SU-DHL-6 (cell line): ENCODE measurements at regions not wholly inside any gene's neighbourhood (a gene's known extent, or its start where the extent isn't known, plus 50 kb on each side); places are given as distances from the start of the nearest gene placed in this dataset.

ENCODE experiments used
- EZH2phosphoT487 ChIP-seq: fragments of 200-600 bp; sonication (generic), shearing (Covaris generic); conservative IDR thresholded peaks from 2 replicates; pipeline ENCODE4 v1.6.1; 2018; ENCODE audit warnings: mild to moderate bottlenecking, antibody characterized with exemption, low read length, moderate library complexity, mixed read lengths
- TF ChIP-seq, protein P1 (sequence below): fragments of 200-600 bp; sonication (generic); IDR thresholded peaks from one replicate; pipeline ENCODE4 v1.5.1; 2017; ENCODE audit warnings: antibody characterized with exemption, mild to moderate bottlenecking, low read length, moderate library complexity; ENCODE audit not compliant: insufficient read depth, poor library complexity, severe bottlenecking

DNA sequence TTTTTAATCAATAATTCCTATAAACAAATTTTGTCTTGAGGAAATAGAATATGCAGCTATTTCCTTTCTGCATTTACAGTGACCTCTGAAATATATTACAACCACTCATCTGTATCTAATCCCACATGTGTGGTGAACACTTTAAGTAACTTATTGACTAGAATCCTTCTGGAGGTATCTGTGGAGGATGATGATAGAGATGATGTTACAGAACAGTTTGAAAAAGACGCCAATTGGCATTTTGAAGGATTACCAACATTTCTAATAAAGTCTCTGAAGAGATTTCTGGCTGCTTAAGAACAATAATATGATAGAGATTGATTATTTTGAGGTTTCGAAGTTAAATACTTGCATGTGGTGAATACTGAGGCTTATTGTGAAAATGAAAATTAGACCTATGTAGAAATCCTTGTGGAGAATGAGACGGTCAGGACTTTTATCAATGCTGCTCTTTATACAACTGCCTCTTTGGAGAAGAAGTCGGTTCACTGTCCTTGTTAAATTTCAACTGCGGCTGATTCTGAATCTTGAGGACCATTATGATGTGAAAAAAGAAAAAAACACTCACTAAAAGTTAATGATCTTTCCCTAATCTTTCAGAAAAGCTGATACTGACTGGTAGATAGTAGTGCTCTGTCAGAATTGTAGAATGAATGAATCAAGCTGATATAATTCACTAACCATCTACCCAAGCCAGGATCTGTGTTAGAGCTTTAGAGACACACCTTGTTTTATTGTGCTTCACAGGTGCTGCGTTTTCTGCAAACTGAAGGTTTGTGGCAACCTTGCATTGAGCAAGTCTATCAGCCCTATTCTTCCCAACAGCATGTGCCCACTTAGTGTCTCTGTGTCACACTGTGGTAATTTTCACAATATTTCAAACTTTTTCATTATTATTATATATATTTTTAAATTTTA lies 204.7 kb downstream of the SPRY1 start:
- TF ChIP-seq, protein P1, sequence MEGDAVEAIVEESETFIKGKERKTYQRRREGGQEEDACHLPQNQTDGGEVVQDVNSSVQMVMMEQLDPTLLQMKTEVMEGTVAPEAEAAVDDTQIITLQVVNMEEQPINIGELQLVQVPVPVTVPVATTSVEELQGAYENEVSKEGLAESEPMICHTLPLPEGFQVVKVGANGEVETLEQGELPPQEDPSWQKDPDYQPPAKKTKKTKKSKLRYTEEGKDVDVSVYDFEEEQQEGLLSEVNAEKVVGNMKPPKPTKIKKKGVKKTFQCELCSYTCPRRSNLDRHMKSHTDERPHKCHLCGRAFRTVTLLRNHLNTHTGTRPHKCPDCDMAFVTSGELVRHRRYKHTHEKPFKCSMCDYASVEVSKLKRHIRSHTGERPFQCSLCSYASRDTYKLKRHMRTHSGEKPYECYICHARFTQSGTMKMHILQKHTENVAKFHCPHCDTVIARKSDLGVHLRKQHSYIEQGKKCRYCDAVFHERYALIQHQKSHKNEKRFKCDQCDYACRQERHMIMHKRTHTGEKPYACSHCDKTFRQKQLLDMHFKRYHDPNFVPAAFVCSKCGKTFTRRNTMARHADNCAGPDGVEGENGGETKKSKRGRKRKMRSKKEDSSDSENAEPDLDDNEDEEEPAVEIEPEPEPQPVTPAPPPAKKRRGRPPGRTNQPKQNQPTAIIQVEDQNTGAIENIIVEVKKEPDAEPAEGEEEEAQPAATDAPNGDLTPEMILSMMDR, result no peak
- TF ChIP-seq EZH2phosphoT487, result no peak
